Naive B cell (primary cell): ENCODE measurements at regions not wholly inside any gene's neighbourhood (a gene's known extent, or its start where the extent isn't known, plus 50 kb on each side); places are given as distances from the start of the nearest gene placed in this dataset.

Experiments
- ATAC-seq, 2 donors: fragments of 150-1000 bp; cut with Tn5 transposase; 2 replicates each; pipeline ENCODE4 v1.10.0; 2021; ENCODE audit warnings: low read depth in 2 of 2, mild to moderate bottlenecking in 2 of 2, moderate library complexity in 2 of 2
- DNase-seq: peaks from one replicate; pipeline ENCODE4 v3.0.0; 2022
- H3K27ac Mint-ChIP-seq, 6 donors: one replicate each; pipeline ENCODE4 v1.8.0; 2020 to 2022; ENCODE audit warnings: mild to moderate bottlenecking in 6 of 6, mixed read lengths in 6 of 6, moderate library complexity in 5 of 6, inconsistent platforms in 2 of 6
- H3K27me3 Mint-ChIP-seq, 3 donors: one replicate each; pipeline ENCODE4 v1.8.0; 2021 to 2022; ENCODE audit warnings: mixed read lengths in 3 of 3, mild to moderate bottlenecking in 1 of 3
- H3K36me3 Mint-ChIP-seq, 2 donors: one replicate each; pipeline ENCODE4 v1.8.0; 2020 to 2022; ENCODE audit warnings: mixed read lengths in 2 of 2, inconsistent platforms in 1 of 2, mild to moderate bottlenecking in 1 of 2
- H3K4me1 Mint-ChIP-seq, 3 donors: one replicate each; pipeline ENCODE4 v1.8.0; 2020 to 2022; ENCODE audit warnings: mixed read lengths in 3 of 3, inconsistent platforms in 1 of 3, mild to moderate bottlenecking in 1 of 3, moderate library complexity in 1 of 3
- H3K4me3 Mint-ChIP-seq, 8 donors: one replicate each; pipeline ENCODE4 v1.8.0; 2020 to 2022; ENCODE audit warnings: mild to moderate bottlenecking in 8 of 8, mixed read lengths in 8 of 8, moderate library complexity in 8 of 8, inconsistent platforms in 2 of 8
- H3K9me3 Mint-ChIP-seq, 7 donors: one replicate each; pipeline ENCODE4 v1.8.0; 2020 to 2022; ENCODE audit warnings: mixed read lengths in 7 of 7, mild to moderate bottlenecking in 5 of 7, inconsistent platforms in 2 of 7, moderate library complexity in 1 of 7

DNA sequence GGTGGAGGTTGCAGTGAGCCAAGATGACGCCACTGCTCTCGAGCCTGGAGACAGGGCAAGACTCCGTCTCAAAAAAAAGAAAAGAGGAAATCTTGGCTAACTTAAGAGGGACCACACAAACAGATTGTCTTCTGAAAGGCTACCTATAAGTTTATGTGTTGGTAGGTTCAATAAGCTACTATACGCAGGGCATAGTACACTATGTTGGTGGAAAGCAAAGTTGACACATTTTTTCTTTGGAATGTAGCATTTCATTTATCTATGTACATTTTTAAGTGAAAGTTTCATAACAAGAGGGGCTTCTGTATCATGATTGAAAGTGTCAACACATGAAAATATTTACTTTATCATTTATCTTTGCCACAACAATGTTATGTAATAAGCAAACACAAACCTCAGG, 752.6 kb upstream of the ACVR2A start:
- H3K27ac Mint-ChIP-seq = no peak overlapping the region
- DNase-seq (no peak), ATAC-seq (no peak)
- no peaks in the 10 kb centered on the region for H3K27me3 Mint-ChIP-seq
- H3K4me1 Mint-ChIP-seq = no peaks in the 10 kb centered on the region
- peaks cover 0 to 4% (median 0%) of the 10 kb centered on the region in 7 donors for H3K9me3 Mint-ChIP-seq
- H3K4me3 Mint-ChIP-seq = no peak overlapping the region
- H3K36me3 Mint-ChIP-seq = no peaks in the 10 kb centered on the region

DNA sequence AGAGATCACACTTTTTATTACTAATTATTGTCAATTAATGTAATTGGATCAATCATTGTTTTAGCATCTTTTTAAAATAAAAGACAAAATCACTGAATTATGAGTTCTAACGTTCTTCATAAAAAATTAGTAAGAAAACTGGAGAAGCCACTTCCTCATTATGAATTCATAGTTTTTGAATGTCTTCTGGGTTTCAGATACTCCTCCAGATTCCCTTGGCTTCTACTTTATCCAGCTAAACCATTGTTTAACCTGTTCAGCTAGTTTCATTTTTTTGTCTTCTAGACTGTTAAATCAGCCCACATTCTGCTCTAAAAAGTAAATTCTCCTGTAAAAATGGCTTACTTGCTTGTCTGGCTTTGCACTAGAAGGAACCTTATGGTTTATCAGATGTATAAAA, 753.4 kb upstream of the ACVR2A start:
- no peak for ATAC-seq
- Mint-ChIP-seq H3K4me1 (no peaks in the 10 kb centered on the region), H3K36me3 (no peaks in the 10 kb centered on the region), H3K4me3 (no peak overlapping the region), H3K27ac (no peak overlapping the region), H3K9me3 (peaks cover 0 to 4% (median 0%) of the 10 kb centered on the region in 7 donors), H3K27me3 (no peaks in the 10 kb centered on the region)
- no peak for DNase-seq

DNA sequence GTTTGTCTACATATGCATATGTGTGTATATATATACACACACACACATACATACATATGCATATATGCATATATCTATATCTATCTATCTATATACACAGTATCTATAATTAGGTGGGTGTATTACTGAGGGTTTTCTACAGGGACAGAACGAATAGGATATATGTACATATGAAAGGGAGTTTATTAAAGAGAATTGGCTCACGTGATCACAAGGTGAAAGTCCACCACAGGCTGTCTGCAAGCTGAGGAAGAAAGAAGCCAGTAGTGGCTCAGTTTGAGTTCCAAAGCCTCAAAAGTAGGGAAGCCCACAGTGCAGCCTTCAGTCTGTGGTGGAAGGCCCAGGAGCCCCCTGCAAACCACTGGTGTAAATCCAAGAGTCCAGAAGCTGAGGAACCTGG, 756.0 kb upstream of the ACVR2A start:
- Mint-ChIP-seq H3K4me1 (no peaks in the 10 kb centered on the region), H3K9me3 (peaks cover 0 to 4% (median 0%) of the 10 kb centered on the region in 7 donors), H3K27ac (no peak overlapping the region), H3K27me3 (no peaks in the 10 kb centered on the region), H3K4me3 (no peak overlapping the region), H3K36me3 (no peaks in the 10 kb centered on the region)
- DNase-seq = no peak
- ATAC-seq = no peak

DNA sequence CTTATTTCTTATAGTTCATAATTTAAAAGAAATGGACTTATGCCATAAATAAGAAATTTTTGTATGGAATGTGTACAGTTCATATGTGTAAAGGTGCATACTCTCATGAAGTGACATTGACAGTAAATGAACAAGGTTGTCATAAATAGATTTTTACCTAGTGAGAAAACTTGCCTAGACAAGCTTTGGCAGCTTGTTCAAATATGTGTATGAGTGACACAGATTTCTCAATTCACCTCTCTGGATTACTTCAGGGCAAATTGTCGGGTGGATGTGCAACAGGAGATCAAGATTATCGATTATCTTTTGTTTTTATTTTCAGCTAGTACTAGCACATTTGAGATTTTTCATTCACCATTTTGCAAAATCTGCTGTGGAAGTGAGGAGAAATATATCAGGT, 758.1 kb upstream of the ACVR2A start:
- H3K9me3 Mint-ChIP-seq = peaks cover 0 to 4% (median 0%) of the 10 kb centered on the region in 7 donors
- no peak overlapping the region for H3K27ac Mint-ChIP-seq
- no peaks in the 10 kb centered on the region for H3K27me3 Mint-ChIP-seq
- no peak overlapping the region for H3K4me3 Mint-ChIP-seq
- H3K4me1 Mint-ChIP-seq = no peaks in the 10 kb centered on the region
- no peaks in the 10 kb centered on the region for H3K36me3 Mint-ChIP-seq
- no peak for ATAC-seq
- no peak for DNase-seq

DNA sequence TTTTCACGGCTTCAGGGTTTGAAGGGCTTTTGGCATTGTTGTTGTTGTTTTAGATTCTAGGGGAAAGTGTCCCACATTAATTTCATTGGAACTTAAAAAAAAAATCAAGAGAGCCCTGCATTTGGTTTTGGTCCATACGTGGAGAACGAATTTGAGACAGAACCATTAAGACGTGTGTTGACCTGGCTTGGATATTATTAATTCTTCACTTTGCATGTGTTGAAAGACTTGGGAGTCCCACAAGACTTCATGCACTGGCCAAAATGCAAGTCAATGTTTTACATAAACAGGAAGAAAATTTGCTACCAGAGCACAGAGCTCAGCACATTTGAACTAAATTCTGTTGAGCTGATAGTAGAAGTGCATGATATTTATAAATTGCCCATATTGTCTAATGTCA, 761.2 kb upstream of the ACVR2A start:
- DNase-seq (no peak), ATAC-seq (no peak)
- no peak overlapping the region for H3K27ac Mint-ChIP-seq
- H3K4me1 Mint-ChIP-seq = no peaks in the 10 kb centered on the region
- no peak overlapping the region for H3K4me3 Mint-ChIP-seq
- H3K9me3 Mint-ChIP-seq = no peaks in the 10 kb centered on the region
- H3K36me3 Mint-ChIP-seq = no peaks in the 10 kb centered on the region
- peaks cover 0 to under 1% (median 0%) of the 10 kb centered on the region in 3 donors for H3K27me3 Mint-ChIP-seq

DNA sequence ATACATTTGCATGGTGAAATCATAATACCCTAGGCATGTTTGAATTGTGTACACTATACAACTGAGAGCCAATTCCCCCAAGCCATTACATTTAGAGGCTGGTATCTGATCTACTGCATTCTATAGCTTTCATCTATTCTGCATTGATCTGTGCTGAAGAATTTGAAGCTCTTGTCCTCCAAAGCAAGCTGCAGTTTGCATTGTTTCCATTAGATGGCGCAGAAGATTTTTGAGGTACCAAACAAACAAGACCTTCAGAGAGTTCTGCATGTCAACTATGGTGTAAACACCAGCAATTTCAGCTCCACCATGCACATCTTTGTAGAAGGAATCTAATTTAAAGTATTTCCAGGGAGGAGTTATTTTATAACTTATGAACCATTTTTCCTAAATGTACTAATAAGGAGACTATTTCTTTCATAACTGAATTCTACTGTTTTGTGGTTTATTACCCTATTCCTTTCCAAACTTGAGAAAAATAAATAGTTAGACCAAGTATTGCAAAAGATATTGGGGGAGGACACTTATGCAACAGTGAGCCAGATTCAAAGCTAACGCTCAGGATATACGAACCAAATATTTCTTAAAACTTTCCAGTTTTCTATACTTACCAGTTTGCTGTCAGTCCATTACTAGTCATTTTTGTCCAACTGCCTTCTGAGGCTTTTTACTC, 761.8 kb upstream of the ACVR2A start:
- peaks cover 0 to 4% (median 0%) of the 10 kb centered on the region in 3 donors for H3K27me3 Mint-ChIP-seq
- H3K4me3 Mint-ChIP-seq = no peak overlapping the region
- no peaks in the 10 kb centered on the region for H3K36me3 Mint-ChIP-seq
- H3K27ac Mint-ChIP-seq = no peak overlapping the region
- no peak for ATAC-seq
- peak; percentile 13 for DNase-seq
- H3K9me3 Mint-ChIP-seq = no peaks in the 10 kb centered on the region
- H3K4me1 Mint-ChIP-seq = no peaks in the 10 kb centered on the region

DNA sequence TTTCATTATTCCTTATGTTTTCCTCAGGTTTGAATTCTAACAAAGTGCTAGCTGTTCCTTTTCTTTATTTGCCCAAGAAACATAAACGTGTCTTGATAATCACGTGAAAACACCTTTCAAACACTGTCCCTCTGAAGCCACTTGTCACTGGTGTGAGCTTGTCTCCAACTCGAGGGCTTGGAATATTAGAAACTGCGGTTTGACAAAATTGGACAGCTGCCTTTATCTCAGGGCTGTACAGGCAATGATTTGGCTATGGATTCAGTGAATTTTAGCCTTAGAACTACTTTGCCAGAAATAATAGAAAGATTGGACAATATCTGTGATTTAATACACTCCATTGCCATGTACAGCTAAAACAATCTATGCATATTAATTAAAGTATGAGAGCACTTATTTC, 763.0 kb upstream of the ACVR2A start:
- H3K36me3 Mint-ChIP-seq = no peaks in the 10 kb centered on the region
- ATAC-seq (no peak), DNase-seq (no peak)
- H3K27me3 Mint-ChIP-seq = peaks cover 0 to 4% (median 2%) of the 10 kb centered on the region in 3 donors
- no peaks in the 10 kb centered on the region for H3K9me3 Mint-ChIP-seq
- no peak overlapping the region for H3K4me3 Mint-ChIP-seq
- no peaks in the 10 kb centered on the region for H3K4me1 Mint-ChIP-seq
- H3K27ac Mint-ChIP-seq = no peak overlapping the region

DNA sequence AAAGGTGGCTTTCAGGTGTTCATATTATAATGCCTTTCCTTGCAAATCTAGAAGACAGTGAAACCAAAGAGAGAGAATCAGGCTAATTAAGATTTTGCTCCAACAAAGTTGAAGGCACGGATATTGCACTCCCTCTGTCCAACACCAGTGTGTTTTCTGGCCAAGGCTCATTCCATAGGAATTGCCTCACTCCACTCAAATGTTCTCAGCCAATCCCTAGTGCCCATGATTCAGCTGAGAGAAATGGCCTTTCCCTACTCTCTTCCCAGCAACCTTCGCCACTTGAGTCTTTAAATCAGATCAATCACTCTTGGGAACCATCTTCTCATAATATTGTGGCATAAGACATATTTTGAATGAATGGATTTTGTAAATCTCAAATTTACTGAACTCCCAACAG, 768.2 kb upstream of the ACVR2A start:
- peaks cover 0 to 6% (median 4%) of the 10 kb centered on the region in 3 donors for H3K27me3 Mint-ChIP-seq
- H3K9me3 Mint-ChIP-seq = no peaks in the 10 kb centered on the region
- H3K36me3 Mint-ChIP-seq = no peaks in the 10 kb centered on the region
- H3K4me1 Mint-ChIP-seq = no peaks in the 10 kb centered on the region
- H3K27ac Mint-ChIP-seq = no peak overlapping the region
- no peak for ATAC-seq
- H3K4me3 Mint-ChIP-seq = no peak overlapping the region
- DNase-seq = no peak

DNA sequence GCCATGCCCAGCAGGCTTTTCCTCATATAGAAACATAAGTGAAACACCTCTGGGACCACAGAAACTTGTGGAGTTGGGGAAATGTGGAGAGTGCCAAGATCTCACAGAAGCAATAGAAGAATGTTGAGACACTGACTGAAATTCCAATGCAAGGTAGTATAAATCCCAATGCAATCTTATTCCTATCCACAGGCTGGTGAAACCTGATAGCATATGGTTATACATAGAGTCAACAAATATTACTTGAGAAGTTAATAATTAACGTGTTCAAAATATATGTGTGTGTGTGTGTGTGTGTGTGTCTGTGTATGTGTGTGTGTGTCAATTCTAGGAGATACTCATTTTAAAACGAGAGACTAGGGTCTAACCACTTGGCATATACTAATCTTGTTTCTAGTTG, 776.8 kb upstream of the ACVR2A start:
- H3K27ac Mint-ChIP-seq = no peak overlapping the region
- peaks cover 0 to 8% (median 4%) of the 10 kb centered on the region in 3 donors for H3K27me3 Mint-ChIP-seq
- no peak for DNase-seq
- H3K36me3 Mint-ChIP-seq = peaks cover 0 to 4% of the 10 kb centered on the region in 2 donors
- H3K9me3 Mint-ChIP-seq = peaks cover 0 to 13% (median 2%) of the 10 kb centered on the region in 7 donors
- no peaks in the 10 kb centered on the region for H3K4me1 Mint-ChIP-seq
- H3K4me3 Mint-ChIP-seq = no peak overlapping the region
- no peak for ATAC-seq

DNA sequence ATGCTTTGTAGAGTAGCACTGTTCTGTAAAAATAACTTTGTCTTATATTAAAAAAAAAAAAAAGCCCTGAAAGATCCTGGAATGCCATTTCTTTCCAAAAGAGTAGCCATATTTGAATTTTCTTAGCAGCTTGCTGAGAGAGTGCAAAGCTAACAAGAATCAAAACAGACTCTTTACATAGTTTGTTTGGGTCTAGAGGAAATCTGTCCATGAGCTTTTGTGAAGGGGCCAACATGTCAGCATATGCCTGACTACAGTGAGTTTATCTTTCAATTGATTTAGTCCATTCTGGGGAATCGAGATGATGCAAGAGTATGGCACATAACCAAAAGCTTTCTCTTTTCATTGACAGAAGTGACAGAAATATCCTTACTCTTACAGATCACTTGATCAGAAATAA, 777.7 kb upstream of the ACVR2A start:
- Mint-ChIP-seq H3K9me3 (peaks cover 0 to 13% (median 2%) of the 10 kb centered on the region in 7 donors), H3K4me3 (no peak overlapping the region), H3K27ac (no peak overlapping the region), H3K36me3 (peaks cover 0 to 4% of the 10 kb centered on the region in 2 donors), H3K27me3 (peaks cover 0 to 8% (median 4%) of the 10 kb centered on the region in 3 donors), H3K4me1 (no peaks in the 10 kb centered on the region)
- ATAC-seq = no peak
- DNase-seq = no peak

DNA sequence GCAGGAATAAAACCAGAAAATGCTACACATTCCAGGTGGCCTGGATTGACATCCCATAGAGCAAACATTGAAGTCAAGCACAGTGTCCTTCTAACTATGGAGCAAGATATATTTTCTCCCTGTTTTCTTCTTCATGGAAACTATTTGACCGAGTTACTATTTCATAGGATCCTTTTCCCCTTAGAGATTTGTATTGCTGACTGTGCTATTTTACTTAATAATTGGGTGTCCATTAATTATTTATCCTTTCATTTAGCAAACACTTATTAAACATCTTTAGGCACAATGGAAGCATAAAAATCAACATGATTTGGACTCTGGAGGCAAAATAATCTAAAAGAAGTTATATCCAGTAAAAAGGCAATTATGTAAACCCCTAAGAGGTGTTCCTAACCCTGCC, 782.8 kb upstream of the ACVR2A start:
- Mint-ChIP-seq H3K4me1 (no peaks in the 10 kb centered on the region), H3K36me3 (peaks cover 0 to 4% of the 10 kb centered on the region in 2 donors), H3K4me3 (no peak overlapping the region), H3K9me3 (peaks cover 0 to 13% (median 2%) of the 10 kb centered on the region in 7 donors), H3K27me3 (no peaks in the 10 kb centered on the region), H3K27ac (no peak overlapping the region)
- no peak for DNase-seq
- no peak for ATAC-seq

DNA sequence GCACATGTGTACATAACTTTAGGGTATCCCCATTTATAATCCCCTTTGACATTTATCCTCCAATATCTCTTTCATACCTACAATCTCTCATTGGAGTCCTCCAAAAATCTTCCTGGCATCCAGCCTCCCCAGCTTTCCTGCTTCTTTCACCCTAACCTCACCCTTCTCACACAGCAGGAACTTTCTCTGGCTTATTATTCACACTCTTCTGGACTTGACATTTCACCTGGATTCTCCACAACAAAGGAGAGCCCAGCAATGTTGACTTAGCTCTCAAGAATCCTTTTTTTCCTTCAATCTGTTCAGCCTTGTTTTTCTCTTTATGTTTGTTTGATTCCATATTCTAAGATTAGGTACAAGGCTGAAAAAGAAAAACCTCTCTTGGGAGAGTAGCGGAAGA, 783.6 kb upstream of the ACVR2A start:
- H3K4me3 Mint-ChIP-seq = no peak overlapping the region
- DNase-seq (no peak), ATAC-seq (no peak)
- H3K27me3 Mint-ChIP-seq = no peaks in the 10 kb centered on the region
- peaks cover 0 to 13% (median 2%) of the 10 kb centered on the region in 7 donors for H3K9me3 Mint-ChIP-seq
- peaks cover 0 to 4% of the 10 kb centered on the region in 2 donors for H3K36me3 Mint-ChIP-seq
- no peaks in the 10 kb centered on the region for H3K4me1 Mint-ChIP-seq
- no peak overlapping the region for H3K27ac Mint-ChIP-seq

DNA sequence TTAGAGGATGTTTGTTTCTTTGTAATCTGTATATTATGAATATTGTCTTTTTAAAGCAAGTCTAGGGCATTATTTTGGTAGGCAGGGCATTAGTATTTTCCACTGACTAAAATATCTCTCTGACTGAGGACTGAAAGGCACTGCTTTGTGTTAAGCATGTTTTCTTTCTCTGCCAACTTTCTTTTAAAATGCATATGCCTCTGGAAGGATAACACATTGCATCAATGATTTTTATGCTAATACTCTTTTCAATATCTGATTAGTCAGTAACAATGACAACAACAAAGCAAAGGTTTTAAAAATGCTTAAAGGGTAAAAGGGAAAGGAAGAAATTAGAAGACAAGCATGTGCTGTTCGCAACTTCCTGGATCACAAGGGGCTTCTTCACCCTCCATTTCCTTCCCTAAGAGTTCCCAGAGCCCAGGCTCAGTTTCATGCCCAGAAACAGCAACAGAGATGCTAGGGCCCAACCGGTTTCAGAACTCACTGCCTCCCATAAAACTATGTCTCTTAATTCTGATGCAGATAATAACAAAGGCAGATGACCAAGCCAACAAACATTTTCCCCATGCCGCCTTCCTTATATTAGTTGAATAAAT, 786.8 kb upstream of the ACVR2A start:
- ATAC-seq (no peak), DNase-seq (no peak)
- Mint-ChIP-seq H3K36me3 (no peaks in the 10 kb centered on the region), H3K27me3 (no peaks in the 10 kb centered on the region), H3K27ac (no peak overlapping the region), H3K4me1 (no peaks in the 10 kb centered on the region), H3K9me3 (peaks cover 0 to 4% (median 0%) of the 10 kb centered on the region in 7 donors), H3K4me3 (no peak overlapping the region)

DNA sequence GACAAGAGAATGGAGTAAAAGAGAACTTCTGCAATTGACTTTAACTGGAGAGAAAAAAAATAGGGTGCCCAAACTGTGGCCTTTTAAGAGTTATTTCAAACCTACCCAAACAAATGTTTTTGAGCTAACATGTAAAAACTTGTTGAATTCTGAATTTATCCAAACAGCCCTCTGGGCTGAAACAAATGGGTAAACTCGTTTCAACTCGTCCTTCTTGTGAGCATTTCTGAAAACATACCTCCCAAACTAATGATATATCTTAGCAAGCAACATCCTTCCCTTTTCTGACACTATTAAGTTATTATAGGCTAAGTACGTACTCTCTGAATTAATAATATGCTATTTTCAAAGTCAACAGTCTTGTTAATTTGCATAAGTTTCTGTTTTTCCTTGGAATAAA, 793.0 kb upstream of the ACVR2A start:
- Mint-ChIP-seq H3K4me3 (no peak overlapping the region), H3K9me3 (peaks cover 0 to 4% (median 0%) of the 10 kb centered on the region in 7 donors), H3K4me1 (no peaks in the 10 kb centered on the region), H3K36me3 (no peaks in the 10 kb centered on the region), H3K27ac (no peak overlapping the region), H3K27me3 (no peaks in the 10 kb centered on the region)
- DNase-seq (no peak), ATAC-seq (no peak)
